ENCODE measurements at regions not wholly inside any gene's neighbourhood (a gene's known extent, or its start where the extent isn't known, plus 50 kb on each side); places are given as distances from the start of the nearest gene placed in this dataset.

DNA sequence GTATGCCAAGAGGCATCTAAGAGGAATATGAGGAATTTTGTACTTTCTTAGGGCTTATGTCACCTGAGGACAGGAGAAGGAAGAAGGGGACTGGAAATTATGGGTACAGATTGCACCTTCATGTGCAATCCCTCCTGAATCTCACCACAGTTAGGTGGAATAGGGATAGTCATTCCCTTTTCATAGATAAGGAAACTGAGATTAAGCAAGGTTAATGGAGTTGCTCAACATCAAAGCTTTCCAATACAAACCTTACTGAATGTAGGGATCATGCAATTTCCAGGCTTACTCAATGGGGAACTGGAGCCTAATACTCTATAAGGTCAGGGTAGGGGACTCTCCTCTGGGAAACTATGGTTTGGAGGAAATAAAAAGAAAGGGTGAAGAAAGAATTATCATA lies 133.0 kb downstream of the C11orf87 start:
- DNase-seq = no peak

- no peak for DNase-seq
Measured at GRCh38 chr11:109564241-109564640, 142.3 kb downstream of the C11orf87 start.

GRCh38 chr11:109582470-109582869 lies 160.5 kb downstream of the C11orf87 start:
- DNase-seq = no peak

DNA sequence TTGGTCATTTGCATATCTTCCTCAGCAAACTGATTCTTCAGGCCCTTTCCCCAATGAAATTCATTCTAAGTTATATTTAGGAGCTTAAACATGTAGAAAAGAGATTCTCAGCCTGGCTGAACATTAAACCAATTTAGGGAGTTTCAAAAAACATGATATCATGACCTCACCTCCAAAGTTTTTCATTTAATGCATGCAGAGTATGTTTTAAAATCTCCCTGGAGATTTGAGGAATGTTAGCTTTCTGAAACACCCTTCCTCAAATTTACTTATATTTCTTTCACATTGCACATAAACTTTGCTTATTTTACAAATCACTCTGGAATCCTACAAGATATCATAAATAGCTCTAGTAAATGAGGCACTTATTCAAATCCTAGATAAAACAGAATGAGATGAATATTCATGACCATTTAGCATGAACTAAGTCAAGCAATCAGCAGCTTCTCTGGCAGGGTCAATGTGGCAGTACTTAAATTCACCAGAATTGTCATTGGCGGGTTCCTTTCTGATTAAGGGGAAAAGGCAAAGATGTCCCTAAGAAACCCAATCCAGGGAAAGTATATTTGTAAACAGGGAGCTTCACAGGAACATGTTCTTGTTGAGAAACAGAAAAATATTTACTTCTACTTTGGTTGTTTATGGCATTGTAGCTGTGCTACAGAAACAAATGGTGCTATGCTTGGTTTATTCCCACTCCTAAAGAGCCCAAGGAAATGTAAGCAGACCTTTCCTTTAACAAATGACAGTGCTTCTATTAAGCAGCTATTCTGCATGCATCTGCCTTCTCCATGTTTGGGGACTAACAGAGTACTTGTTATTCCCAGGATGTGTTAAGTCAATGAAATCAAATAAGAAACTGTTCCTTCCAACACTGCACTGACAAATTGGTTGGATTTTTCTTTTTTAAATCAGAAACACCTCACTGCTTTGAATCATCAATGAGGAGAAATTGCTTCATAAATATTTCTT lies 162.3 kb downstream of the C11orf87 start:
- DNase-seq = no peak

DNA sequence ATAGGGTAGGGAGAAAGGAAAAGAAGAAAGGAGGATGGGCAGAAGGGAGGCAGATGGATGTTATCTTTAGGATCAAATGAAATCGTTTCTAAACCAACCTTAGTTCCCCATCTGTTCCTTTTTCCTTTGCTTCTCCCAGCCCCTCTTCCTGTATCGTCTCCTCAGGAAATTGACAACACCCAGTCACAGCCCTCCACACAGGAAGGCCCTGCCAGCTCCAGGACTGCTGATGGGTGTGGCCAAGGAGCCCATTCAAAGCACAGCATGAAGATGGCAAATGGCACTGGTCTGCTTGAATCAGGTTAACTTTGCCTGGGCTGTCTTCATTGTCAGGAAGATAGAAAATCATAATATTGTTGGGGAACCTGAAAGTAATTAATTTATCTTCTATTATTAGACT lies 164.8 kb downstream of the C11orf87 start:
- DNase-seq = no peak

GRCh38 chr11:109590782-109591181 lies 168.8 kb downstream of the C11orf87 start:
- no peak for DNase-seq

- no peak for DNase-seq
Measured at GRCh38 chr11:109597336-109597735, 175.3 kb downstream of the C11orf87 start.

- DNase-seq = no peak
Measured at GRCh38 chr11:109604481-109605400, 182.8 kb downstream of the C11orf87 start.

DNA sequence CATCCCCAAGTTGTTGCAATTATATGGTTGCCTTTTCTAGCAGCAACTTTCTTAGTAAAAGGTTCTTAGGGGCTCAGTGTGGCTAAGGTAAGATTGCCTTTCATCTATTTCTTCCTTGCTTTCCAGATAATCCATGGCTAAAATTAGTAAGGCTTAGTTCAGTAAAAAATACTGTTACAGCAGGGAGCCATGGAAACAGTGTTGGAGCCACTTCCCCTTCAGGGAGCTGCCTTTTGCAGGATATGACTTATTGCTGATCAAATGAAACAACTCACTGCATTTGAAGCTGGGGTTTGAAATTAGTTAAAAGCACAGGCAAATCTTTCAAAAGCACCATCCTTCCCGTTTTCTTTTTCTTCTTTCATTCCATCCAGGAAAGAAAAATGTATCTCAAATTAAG lies 184.3 kb downstream of the C11orf87 start:
- DNase-seq = no peak

DNA sequence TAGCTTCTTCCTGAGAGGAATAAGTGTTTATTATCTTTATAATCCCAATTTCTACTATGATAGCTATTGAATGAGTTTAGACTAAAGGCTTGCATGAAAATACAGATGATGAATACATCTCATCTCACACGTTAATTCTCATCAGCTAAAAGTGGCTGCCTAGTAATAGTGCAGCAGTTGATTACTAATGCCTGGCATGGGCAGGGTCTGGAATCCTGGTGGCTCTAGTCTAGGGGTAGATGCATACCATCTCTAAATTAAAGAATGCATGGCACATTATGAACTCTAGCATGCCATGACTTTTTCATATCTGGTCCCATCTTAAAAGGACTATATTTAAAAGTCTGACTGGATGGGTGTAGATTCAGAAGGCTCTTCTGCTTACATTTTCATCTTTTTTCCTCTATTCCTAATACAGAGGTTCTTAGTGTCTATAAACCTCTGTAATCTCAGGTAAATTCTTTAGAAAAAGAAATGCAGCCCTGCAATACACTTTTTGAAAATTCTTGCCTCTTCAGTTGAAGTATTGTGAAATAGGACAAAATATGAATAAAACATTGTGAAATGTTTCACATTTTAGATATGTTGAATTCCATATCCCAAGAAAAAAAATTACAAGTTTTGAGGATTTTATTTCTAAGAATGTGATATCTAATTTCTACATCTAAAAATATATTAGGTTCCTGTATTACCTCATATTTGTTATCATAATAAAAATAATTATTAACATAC lies 187.6 kb downstream of the C11orf87 start:
- DNase-seq = no peak

DNA sequence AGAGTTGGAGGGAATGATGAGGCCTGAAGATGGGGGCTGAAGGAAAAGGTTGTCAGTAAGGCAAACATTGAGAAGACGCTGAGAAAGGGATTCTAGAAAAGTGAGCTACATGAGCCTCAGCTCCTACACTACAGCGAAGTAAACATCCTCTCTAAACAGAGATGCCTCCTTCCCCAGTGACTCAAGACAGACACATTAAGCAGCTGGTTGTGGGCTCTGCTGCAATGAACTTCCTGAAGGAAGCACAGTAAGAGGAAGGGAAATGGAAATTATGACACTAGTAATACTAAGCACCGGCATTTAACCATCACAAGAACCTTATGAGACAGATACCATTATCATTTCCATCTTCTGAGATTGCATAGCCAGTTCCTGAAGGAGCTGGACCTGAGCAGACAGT lies 190.5 kb downstream of the C11orf87 start:
- DNase-seq = no peak

GRCh38 chr11:109619498-109619897 lies 197.5 kb downstream of the C11orf87 start:
- DNase-seq = no peak

DNA sequence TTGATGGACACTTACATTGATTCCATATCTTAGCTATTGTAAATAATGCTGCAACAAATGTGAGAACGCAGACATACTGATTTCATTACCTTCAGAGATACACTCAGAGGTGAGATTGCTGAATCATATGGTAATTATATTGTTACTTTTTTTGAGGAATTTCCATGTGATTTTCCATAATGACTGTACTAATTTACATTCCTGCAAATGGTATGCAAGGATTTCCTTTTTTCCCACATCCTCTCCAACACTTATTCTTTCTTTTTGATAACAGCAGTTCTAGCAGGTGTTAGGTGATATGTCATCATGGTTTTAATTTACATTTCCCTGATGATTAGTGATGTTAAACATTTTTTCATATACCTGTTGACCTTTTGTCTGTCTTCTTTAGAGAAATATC lies 207.7 kb downstream of the C11orf87 start:
- no peak for DNase-seq

DNA sequence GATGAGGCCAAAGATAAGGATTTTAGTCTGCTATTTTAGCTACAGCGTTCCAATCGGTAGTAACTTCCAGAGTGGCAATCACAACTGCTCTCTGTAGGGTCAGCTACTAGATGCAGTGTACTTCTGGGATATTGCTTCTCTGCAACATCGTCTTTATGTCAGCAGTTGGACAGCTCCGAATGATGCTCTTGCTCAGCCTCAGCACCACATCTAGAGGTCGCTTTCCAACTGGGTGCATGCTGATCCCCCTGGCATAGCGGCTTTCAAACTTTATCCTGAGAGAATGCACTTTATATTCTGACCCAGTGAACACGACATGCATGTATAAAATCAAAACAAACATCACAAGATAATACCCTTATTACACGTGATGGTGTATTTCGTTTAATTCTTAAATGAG lies 219.6 kb downstream of the C11orf87 start:
- DNase-seq = no peak

GRCh38 chr11:109644152-109644551 lies 222.2 kb downstream of the C11orf87 start:
- no peak for DNase-seq

DNA sequence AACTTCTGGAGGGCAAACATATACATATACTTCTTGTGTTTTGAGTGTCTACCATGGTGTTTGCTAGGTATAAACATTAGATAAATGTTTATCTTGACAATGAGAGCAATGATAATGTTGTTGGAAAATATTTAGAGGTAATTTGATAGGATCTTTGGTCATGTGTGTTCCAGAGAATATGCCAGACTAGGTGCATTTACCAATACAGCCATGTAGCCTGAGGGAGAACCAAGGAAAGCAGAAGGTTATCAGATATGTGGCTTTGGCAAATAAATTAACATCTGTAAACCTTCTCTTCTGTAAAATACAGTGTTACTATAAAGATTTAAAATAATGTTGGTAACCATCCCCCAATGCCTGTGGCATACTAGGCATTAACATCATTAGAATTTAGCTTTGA lies 226.8 kb downstream of the C11orf87 start:
- DNase-seq = no peak

- DNase-seq = no peak
Measured at GRCh38 chr11:109654091-109654490, 232.1 kb downstream of the C11orf87 start.

GRCh38 chr11:109658190-109658589 lies 236.2 kb downstream of the C11orf87 start:
- DNase-seq = no peak

DNA sequence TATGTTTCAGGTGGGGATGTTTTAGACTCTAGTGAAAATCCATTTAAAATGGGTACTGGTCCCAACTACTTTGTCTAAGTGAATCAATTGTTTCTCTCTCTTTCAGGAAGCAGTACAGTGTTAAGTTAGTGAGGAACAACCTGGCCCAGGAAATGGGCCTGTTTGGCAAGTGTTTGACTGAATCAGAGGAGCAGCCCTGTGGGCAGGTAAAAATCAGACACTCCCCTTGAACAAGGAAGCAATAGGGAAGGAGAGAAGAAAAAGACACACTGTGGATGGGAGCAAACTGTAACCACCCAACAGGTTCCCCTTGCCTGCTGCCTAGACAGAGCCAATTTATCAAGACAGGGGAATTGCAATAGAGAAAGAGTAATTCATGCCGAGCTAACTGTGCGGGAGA lies 245.7 kb downstream of the C11orf87 start:
- DNase-seq = no peak

DNA sequence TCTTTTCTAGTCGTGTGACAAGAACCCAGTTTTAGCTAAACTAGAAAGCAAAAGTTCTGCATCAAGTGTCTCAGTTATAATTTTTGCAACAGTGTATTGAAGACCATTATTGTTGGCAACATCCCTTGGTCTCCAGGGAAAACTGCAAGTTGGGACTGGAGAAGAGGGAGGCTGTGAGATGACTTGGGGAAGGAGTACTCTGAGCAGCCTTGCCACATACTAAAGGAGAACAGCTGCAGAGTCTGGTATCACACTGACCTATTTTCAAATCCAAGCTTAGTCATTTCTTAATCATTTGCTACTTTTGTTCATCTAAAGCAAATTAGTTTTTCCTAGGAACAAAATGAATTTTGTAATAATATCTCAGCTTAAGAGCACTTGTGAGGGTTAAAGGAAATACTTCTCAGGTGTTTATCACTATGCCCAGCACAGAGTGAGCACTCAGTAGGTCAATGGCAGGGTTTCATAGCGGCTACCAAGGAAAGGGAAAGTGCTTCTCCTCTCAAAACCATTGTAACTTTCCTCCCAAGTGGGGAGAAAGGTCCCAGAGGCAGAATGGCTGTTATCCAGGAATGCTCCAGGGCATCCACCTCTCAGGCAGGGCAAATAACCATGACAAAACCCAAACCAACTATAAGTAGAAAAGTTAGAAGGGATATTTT lies 247.1 kb downstream of the C11orf87 start:
- no peak for DNase-seq

- DNase-seq = no peak
Measured at GRCh38 chr11:109677231-109677630, 255.2 kb downstream of the C11orf87 start.

- DNase-seq = no peak
Measured at GRCh38 chr11:109677876-109678275, 255.9 kb downstream of the C11orf87 start.
